ENCODE measurements at regions not wholly inside any gene's neighbourhood (a gene's known extent, or its start where the extent isn't known, plus 50 kb on each side); places are given as distances from the start of the nearest gene placed in this dataset.
A peak's percentile ranks its signal among the peaks of the same experiment; 100 is the strongest.

DNA sequence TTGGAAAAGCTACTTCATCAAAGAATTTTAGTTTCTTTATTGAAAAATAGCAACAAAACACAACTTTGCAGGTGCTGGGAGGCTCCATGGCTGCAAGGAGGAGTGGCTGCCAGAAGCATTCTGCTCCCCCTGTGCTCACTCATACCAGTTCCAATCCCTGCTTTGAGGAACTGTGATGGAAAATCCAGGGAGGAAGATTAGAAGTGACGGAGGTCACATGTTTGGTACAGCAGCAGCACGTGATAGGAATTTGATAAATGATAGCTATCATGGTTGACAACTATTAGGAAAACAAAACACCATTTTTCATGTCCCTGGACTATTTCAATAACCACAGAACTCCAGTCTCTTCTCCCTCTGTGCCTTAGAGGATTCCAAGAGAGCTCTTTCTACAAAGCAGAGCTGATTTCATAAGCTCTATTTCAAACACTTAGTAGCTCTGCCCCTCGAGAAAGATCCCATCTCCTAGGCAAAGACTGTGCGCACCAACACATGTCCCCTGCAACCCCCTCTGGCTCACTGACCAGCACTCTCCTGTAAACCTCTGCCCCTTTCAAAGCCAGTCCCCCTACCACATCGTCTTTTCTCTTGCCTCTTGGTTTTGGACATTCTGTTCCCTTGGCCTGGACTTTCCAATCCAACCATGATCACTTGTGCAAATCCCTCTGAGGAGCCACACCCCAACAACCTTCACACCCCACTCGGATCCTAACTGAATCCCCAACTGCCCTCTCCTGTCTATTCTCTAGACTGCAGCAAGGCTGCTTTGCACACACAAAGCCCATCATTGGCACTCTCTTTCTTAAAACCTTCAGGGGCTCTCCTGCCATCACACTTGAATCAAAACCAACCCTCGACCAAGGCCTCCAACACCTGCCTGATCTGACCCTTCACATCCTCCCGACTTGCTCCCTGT is 352.4 kb upstream of the PKDCC start:
- H3K27me3 Mint-ChIP-seq: peaks cover 4 to 36% (median 30%) of the 10 kb centered on the region in 5 donors
- peaks cover 0 to 2% (median 0%) of the 10 kb centered on the region in 11 donors for H3K9me3 Mint-ChIP-seq
- CTCF ChIA-PET: no interaction called here

DNA sequence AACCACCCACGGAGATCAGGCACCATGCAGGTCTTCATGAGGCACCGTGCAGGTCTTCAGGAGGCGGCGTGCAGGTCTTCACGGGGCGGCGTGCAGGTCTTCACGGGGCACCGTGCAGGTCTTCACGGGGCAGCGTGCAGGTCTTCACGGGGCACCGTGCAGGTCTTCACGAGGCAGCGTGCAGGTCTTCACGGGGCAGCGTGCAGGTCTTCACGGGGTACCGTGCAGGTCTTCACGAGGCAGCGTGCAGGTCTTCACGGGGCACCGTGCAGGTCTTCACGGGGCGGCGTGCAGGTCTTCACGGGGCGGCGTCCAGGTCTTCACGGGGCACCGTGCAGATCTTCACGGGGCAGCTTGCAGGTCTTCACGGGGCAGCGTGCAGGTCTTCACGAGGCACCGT is 350.4 kb upstream of the PKDCC start:
- Mint-ChIP-seq H3K27me3 (peaks cover 4 to 33% (median 23%) of the 10 kb centered on the region in 5 donors), H3K4me1 (peaks cover 0 to 7% (median 0%) of the 10 kb centered on the region in 7 donors), H3K9me3 (peaks cover 0 to 2% (median 0%) of the 10 kb centered on the region in 11 donors), H3K27ac (no peak overlapping the region), H3K36me3 (no peaks in the 10 kb centered on the region), H3K4me3 (no peak overlapping the region)
- Histone ChIP-seq H3K4me3 (ENCODE audit: low read length) (no peak overlapping the region), H3K4me1 (ENCODE audit: control insufficient read depth in 2 of 2, insufficient read depth in 2 of 2, low read length in 2 of 2) (no peaks in the 10 kb centered on the region), H3K27me3 (ENCODE audit: control insufficient read depth in 2 of 2, insufficient read depth in 2 of 2, low read length in 2 of 2) (no peaks in the 10 kb centered on the region), H3K27ac (ENCODE audit: low read depth, low read length) (no peak overlapping the region), H3K36me3 (ENCODE audit: control insufficient read depth in 2 of 3, insufficient read depth in 3 of 3, low read length in 3 of 3) (no peaks in the 10 kb centered on the region), H3K9me3 (ENCODE audit: control insufficient read depth in 2 of 3, low read length in 3 of 3) (no peaks in the 10 kb centered on the region)
- DNase-seq (no peak), ATAC-seq (no peak)
- POLR2A ChIA-PET: no interaction called here
- CTCF ChIA-PET: interaction anchor here (0.5 kb wide), 1 partner anchor 1498 kb away, joined by 4 read pairs; no protein-coding TSS in a partner anchor
- intact Hi-C loops (cut with micrococcal nuclease): loop anchor here in 1 of 2 donors (5.0 to 10.0 kb wide), 2 partner anchors 1250 to 1453 kb away; no protein-coding TSS in a partner anchor

More for the DNA sequence above, 352.4 kb upstream of the PKDCC start:
- Histone ChIP-seq H3K4me1 (ENCODE audit: control insufficient read depth in 2 of 2, insufficient read depth in 2 of 2, low read length in 2 of 2) (no peaks in the 10 kb centered on the region), H3K36me3 (ENCODE audit: control insufficient read depth in 2 of 3, insufficient read depth in 3 of 3, low read length in 3 of 3) (no peaks in the 10 kb centered on the region), H3K9me3 (ENCODE audit: control insufficient read depth in 2 of 3, low read length in 3 of 3) (no peaks in the 10 kb centered on the region), H3K4me3 (ENCODE audit: low read length) (no peak overlapping the region), H3K27ac (ENCODE audit: low read depth, low read length) (no peak overlapping the region), H3K27me3 (ENCODE audit: control insufficient read depth in 2 of 2, insufficient read depth in 2 of 2, low read length in 2 of 2) (no peaks in the 10 kb centered on the region)
- intact Hi-C loops (cut with micrococcal nuclease): loop anchor here in 1 of 2 donors (5.0 to 10.0 kb wide), 2 partner anchors 1248 to 1451 kb away; no protein-coding TSS in a partner anchor
- ATAC-seq (no peak), DNase-seq (no peak)
- H3K4me1 Mint-ChIP-seq: peaks cover 0 to 7% (median 0%) of the 10 kb centered on the region in 7 donors
- POLR2A ChIA-PET: no interaction called here
- H3K27ac Mint-ChIP-seq: no peak overlapping the region
- no peaks in the 10 kb centered on the region for H3K36me3 Mint-ChIP-seq
- H3K4me3 Mint-ChIP-seq: no peak overlapping the region

DNA sequence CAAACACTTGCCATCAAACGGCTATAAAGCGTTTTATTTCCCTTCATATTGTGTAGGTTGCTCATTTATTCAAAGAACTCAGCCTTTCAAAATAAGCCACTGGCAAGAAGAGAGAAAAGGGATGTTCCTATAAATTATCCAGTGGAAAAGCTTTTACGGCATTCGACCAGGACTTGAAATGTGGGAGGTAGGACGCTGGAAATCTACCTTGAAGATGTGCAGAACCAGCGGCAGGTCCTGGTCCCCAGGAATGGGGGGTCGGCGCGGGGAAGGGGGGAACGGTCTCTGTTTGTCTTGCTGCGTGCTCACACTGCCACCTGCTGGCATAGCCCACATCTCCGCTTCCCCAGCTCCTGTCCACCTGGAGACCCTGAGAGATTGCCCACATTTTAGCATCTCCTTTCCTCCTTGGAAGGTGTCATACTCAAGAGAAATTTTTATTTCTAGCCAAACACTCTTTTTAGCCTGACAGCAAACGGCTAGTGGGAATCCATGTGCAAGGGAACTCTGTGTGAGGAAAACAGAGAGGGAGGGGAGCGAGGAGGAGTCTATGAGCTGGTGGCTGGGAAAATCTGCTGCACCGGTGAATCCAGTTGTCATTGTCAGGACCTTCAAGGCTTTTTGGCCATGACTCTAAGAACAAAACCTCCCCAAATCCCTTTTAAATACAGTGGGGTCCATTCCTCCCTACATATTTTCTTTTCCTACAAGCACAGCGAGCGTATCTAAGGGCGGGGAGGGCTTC is 349.0 kb upstream of the PKDCC start:
- H3K27ac Mint-ChIP-seq: no peak overlapping the region
- H3K4me3 Mint-ChIP-seq: peak overlapping the region in 1 of 10 donors; percentile 44
- DNase-seq: peak in 1 of 9 donors; percentile 1

DNA sequence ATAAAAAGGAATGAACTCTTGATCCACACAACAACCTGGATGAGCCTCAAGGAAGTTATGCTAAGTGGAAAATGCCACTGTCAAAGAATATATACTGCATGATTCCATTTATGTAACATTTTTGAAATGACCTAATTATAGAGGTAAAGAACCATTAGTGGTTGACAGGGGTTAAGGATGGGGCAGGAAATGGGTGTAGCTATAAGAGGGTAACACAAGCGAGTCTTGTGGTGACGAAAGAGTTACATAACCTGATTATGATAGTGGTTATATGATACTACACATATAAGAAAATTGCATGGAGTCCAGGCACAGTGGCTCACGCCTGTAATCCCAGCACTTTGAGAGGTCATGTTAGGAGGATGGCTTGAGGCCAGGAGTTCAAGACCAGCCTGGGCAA is 346.6 kb upstream of the PKDCC start:
- Mint-ChIP-seq H3K27me3 (peaks cover 4 to 32% (median 24%) of the 10 kb centered on the region in 5 donors), H3K4me1 (peaks cover 0 to 7% (median 0%) of the 10 kb centered on the region in 7 donors), H3K9me3 (peaks cover 0 to 2% (median 0%) of the 10 kb centered on the region in 11 donors), H3K36me3 (no peaks in the 10 kb centered on the region), H3K27ac (no peak overlapping the region), H3K4me3 (no peak overlapping the region)
- no peak overlapping the region for H3K4me3 ChIP-seq (ENCODE audit: low read length)
- H3K27ac ChIP-seq (ENCODE audit: low read depth, low read length): no peak overlapping the region
- intact Hi-C loops (cut with micrococcal nuclease): no loop called here
- H3K27me3 ChIP-seq (ENCODE audit: control insufficient read depth in 2 of 2, insufficient read depth in 2 of 2, low read length in 2 of 2): no peaks in the 10 kb centered on the region
- ATAC-seq: peak; percentile 34
- DNase-seq: no peak
- no peaks in the 10 kb centered on the region for H3K9me3 ChIP-seq (ENCODE audit: control insufficient read depth in 2 of 3, low read length in 3 of 3)
- H3K4me1 ChIP-seq (ENCODE audit: control insufficient read depth in 2 of 2, insufficient read depth in 2 of 2, low read length in 2 of 2): no peaks in the 10 kb centered on the region
- ChIA-PET POLR2A (no interaction called here), CTCF (no interaction called here)
- no peaks in the 10 kb centered on the region for H3K36me3 ChIP-seq (ENCODE audit: control insufficient read depth in 2 of 3, insufficient read depth in 3 of 3, low read length in 3 of 3)

More for the DNA sequence above, 349.0 kb upstream of the PKDCC start:
- H3K4me3 ChIP-seq (ENCODE audit: low read length): no peak overlapping the region
- no peaks in the 10 kb centered on the region for H3K4me1 ChIP-seq (ENCODE audit: control insufficient read depth in 2 of 2, insufficient read depth in 2 of 2, low read length in 2 of 2)
- Mint-ChIP-seq H3K27me3 (peaks cover 4 to 33% (median 28%) of the 10 kb centered on the region in 5 donors), H3K4me1 (peaks cover 0 to 7% (median 0%) of the 10 kb centered on the region in 7 donors), H3K9me3 (peaks cover 0 to 2% (median 0%) of the 10 kb centered on the region in 11 donors), H3K36me3 (no peaks in the 10 kb centered on the region)
- H3K27ac ChIP-seq (ENCODE audit: low read depth, low read length): no peak overlapping the region
- intact Hi-C loops (cut with micrococcal nuclease): loop anchor here (2.0 to 10.0 kb wide), 3 partner anchors 1252 to 1786 kb away; no protein-coding TSS in a partner anchor
- no peak for ATAC-seq
- ChIA-PET CTCF (no interaction called here), POLR2A (no interaction called here)
- H3K36me3 ChIP-seq (ENCODE audit: control insufficient read depth in 2 of 3, insufficient read depth in 3 of 3, low read length in 3 of 3): no peaks in the 10 kb centered on the region
- H3K27me3 ChIP-seq (ENCODE audit: control insufficient read depth in 2 of 2, insufficient read depth in 2 of 2, low read length in 2 of 2): no peaks in the 10 kb centered on the region
- no peaks in the 10 kb centered on the region for H3K9me3 ChIP-seq (ENCODE audit: control insufficient read depth in 2 of 3, low read length in 3 of 3)

DNA sequence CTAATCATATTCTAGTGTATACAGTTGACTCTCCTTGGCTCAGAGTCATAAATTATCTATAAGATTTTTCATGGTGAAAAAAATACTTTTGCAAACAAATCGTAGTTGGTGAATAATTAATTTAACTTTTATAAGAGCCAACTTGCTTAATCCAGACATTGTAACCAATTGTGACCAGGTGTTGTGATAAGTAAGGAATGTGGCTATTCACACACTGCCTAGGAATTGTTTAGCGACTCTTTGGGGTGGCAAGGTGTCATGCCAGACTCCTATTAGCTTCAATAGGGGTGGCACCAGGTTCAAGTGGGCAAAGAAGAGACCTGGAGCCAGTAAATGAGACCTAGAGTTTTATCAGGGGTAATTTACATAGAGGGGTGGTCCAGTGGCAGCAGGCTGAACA is 344.7 kb upstream of the PKDCC start:
- Mint-ChIP-seq H3K27me3 (peaks cover 4 to 28% (median 14%) of the 10 kb centered on the region in 5 donors), H3K36me3 (no peaks in the 10 kb centered on the region), H3K27ac (no peak overlapping the region), H3K9me3 (no peaks in the 10 kb centered on the region), H3K4me1 (peaks cover 0 to 6% (median 0%) of the 10 kb centered on the region in 7 donors), H3K4me3 (no peak overlapping the region)
- DNase-seq: no peak
- no peaks in the 10 kb centered on the region for H3K4me1 ChIP-seq (ENCODE audit: control insufficient read depth in 2 of 2, insufficient read depth in 2 of 2, low read length in 2 of 2)
- no peaks in the 10 kb centered on the region for H3K9me3 ChIP-seq (ENCODE audit: control insufficient read depth in 2 of 3, low read length in 3 of 3)
- ChIA-PET CTCF (no interaction called here), POLR2A (no interaction called here)
- intact Hi-C loops (cut with micrococcal nuclease): no loop called here
- no peak overlapping the region for H3K27ac ChIP-seq (ENCODE audit: low read depth, low read length)
- no peaks in the 10 kb centered on the region for H3K36me3 ChIP-seq (ENCODE audit: control insufficient read depth in 2 of 3, insufficient read depth in 3 of 3, low read length in 3 of 3)
- no peak overlapping the region for H3K4me3 ChIP-seq (ENCODE audit: low read length)
- no peak for ATAC-seq
- no peaks in the 10 kb centered on the region for H3K27me3 ChIP-seq (ENCODE audit: control insufficient read depth in 2 of 2, insufficient read depth in 2 of 2, low read length in 2 of 2)

DNA sequence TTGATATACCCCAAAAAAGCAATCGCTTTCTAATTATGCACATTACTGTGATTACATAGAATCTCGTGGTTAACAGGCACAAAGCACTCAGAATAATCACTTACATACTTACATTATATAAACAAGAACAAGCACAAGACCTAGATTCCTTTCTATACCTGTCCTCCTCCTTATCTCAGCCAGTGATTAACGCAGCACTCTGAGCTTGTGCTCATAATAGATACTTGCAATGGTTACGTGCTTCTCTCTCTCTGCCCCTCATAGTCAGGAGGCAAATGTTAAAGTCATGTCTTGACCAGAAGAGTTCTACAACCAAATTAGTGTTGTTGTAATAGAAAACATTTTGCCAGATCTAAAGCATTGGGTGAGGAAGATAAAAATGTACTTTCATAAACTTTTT is 342.2 kb upstream of the PKDCC start:
- intact Hi-C loops (cut with micrococcal nuclease): no loop called here
- POLR2A ChIA-PET: no interaction called here
- Histone ChIP-seq H3K27ac (ENCODE audit: low read depth, low read length) (no peak overlapping the region), H3K9me3 (ENCODE audit: control insufficient read depth in 2 of 3, low read length in 3 of 3) (no peaks in the 10 kb centered on the region), H3K36me3 (ENCODE audit: control insufficient read depth in 2 of 3, insufficient read depth in 3 of 3, low read length in 3 of 3) (no peaks in the 10 kb centered on the region), H3K4me1 (ENCODE audit: control insufficient read depth in 2 of 2, insufficient read depth in 2 of 2, low read length in 2 of 2) (no peaks in the 10 kb centered on the region), H3K4me3 (ENCODE audit: low read length) (no peak overlapping the region), H3K27me3 (ENCODE audit: control insufficient read depth in 2 of 2, insufficient read depth in 2 of 2, low read length in 2 of 2) (no peaks in the 10 kb centered on the region)
- Mint-ChIP-seq H3K36me3 (no peaks in the 10 kb centered on the region), H3K4me1 (no peaks in the 10 kb centered on the region), H3K9me3 (peaks cover 0 to 3% (median 0%) of the 10 kb centered on the region in 11 donors), H3K27me3 (peaks cover 2 to 21% (median 6%) of the 10 kb centered on the region in 5 donors), H3K27ac (no peak overlapping the region), H3K4me3 (no peak overlapping the region)
- no peak for DNase-seq
- CTCF ChIA-PET: no interaction called here
- no peak for ATAC-seq
